SK-N-SH treated with all-trans-retinoic acid at 6 μM for 48 hours (cell line): ENCODE measurements at regions not wholly inside any gene's neighbourhood (a gene's known extent, or its start where the extent isn't known, plus 50 kb on each side); places are given as distances from the start of the nearest gene placed in this dataset.

Source experiments
- ESRRG ChIP-seq: fragments of 250-450 bp; sonication (Bioruptor Pico); IDR thresholded peaks from 2 replicates; pipeline ENCODE4 v1.6.1; 2021; ENCODE audit warnings: mild to moderate bottlenecking
- PATZ1 ChIP-seq: fragments of 250-450 bp; sonication (Bioruptor Pico); IDR thresholded peaks from 2 replicates; pipeline ENCODE4 v1.8.0; 2020; ENCODE audit warnings: mild to moderate bottlenecking, moderate library complexity, borderline replicate concordance
- PPARA ChIP-seq: fragments of 250-450 bp; sonication (Bioruptor Pico); IDR thresholded peaks from 2 replicates; pipeline ENCODE4 v1.5.0; 2020; ENCODE audit warnings: mild to moderate bottlenecking, borderline replicate concordance
- RARB ChIP-seq: fragments of 250-450 bp; sonication (Bioruptor Pico); IDR thresholded peaks from 2 replicates; pipeline ENCODE4 v1.8.0; 2021; ENCODE audit warnings: mild to moderate bottlenecking, moderate library complexity
- TOX ChIP-seq: fragments of 250-450 bp; sonication (Bioruptor Pico); IDR thresholded peaks from 2 replicates; pipeline ENCODE4 v1.8.0; 2021; ENCODE audit warnings: mild to moderate bottlenecking, moderate library complexity, borderline replicate concordance
- TF ChIP-seq, protein P1 (sequence below): fragments of 250-450 bp; sonication (Bioruptor Pico); IDR thresholded peaks from 2 replicates; pipeline ENCODE4 v1.5.1; 2020; ENCODE audit warnings: low read depth, mild to moderate bottlenecking, moderate library complexity

- TF ChIP-seq PATZ1 (CRISPR knock-in tag) (no peak), RARB (CRISPR knock-in tag) (no peak), PPARA (no peak), ESRRG (CRISPR knock-in tag) (no peak), TOX (CRISPR knock-in tag) (no peak)
- TF ChIP-seq, protein P1, sequence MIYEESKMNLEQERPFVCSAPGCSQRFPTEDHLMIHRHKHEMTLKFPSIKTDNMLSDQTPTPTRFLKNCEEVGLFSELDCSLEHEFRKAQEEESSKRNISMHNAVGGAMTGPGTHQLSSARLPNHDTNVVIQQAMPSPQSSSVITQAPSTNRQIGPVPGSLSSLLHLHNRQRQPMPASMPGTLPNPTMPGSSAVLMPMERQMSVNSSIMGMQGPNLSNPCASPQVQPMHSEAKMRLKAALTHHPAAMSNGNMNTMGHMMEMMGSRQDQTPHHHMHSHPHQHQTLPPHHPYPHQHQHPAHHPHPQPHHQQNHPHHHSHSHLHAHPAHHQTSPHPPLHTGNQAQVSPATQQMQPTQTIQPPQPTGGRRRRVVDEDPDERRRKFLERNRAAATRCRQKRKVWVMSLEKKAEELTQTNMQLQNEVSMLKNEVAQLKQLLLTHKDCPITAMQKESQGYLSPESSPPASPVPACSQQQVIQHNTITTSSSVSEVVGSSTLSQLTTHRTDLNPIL: no peak
Observed at GRCh38 chr4:64876021-64876420, 466.8 kb upstream of the TECRL start.
